ENCODE measurements at regions not wholly inside any gene's neighbourhood (a gene's known extent, or its start where the extent isn't known, plus 50 kb on each side); places are given as distances from the start of the nearest gene placed in this dataset.

GRCh38 chr12:72937486-72937885, 665.3 kb downstream of the TRHDE start:
- TF ChIP-seq CTCF (optimal IDR thresholded peaks at IDR 0.05 in 1 of 3, IDR thresholded peaks at IDR 0.05 in 1 of 3, conservative IDR thresholded peaks at IDR 0.05 in 1 of 3; ENCODE audit: extremely low read depth in 1 of 3, insufficient read depth in 2 of 3, low read length in 3 of 3) = no peak
- TF ChIP-seq EZH2 (IDR thresholded peaks at IDR 0.05; ENCODE audit: low read length) = no peak

Measured in keratinocyte (primary cell).